GM18499 (cell line): ENCODE measurements at regions not wholly inside any gene's neighbourhood (a gene's known extent, or its start where the extent isn't known, plus 50 kb on each side); places are given as distances from the start of the nearest gene placed in this dataset.

Experiments
- ATAC-seq: cut with Tn5 transposase; IDR thresholded peaks from one replicate; pipeline ENCODE4 v1.9.1; 2021; ENCODE audit warnings: moderate number of reproducible peaks; ENCODE audit not compliant: insufficient read depth, unreplicated experiment

- no peak for ATAC-seq
Observed at GRCh38 chr2:2547911-2548310, 216.8 kb upstream of the MYT1L start.

GRCh38 chr2:2547451-2547850, 216.4 kb upstream of the MYT1L start:
- no peak for ATAC-seq

- ATAC-seq = no peak
Observed at GRCh38 chr2:2546046-2546445, 215.0 kb upstream of the MYT1L start.

- ATAC-seq = no peak
Observed at GRCh38 chr2:2542966-2543611, 212.0 kb upstream of the MYT1L start.

GRCh38 chr2:2542316-2542715, 211.2 kb upstream of the MYT1L start:
- no peak for ATAC-seq

GRCh38 chr2:2540406-2540805, 209.3 kb upstream of the MYT1L start:
- no peak for ATAC-seq

GRCh38 chr2:2536416-2537056, 205.5 kb upstream of the MYT1L start:
- no peak for ATAC-seq

GRCh38 chr2:2530334-2530733, 199.3 kb upstream of the MYT1L start:
- no peak for ATAC-seq

GRCh38 chr2:2528846-2529245, 197.8 kb upstream of the MYT1L start:
- ATAC-seq = no peak

- no peak for ATAC-seq
Observed at GRCh38 chr2:2527148-2527547, 196.1 kb upstream of the MYT1L start.

- ATAC-seq = no peak
Observed at GRCh38 chr2:2524348-2524941, 193.4 kb upstream of the MYT1L start.

- no peak for ATAC-seq
Observed at GRCh38 chr2:2523461-2524347, 192.6 kb upstream of the MYT1L start.

GRCh38 chr2:2520401-2520811, 189.3 kb upstream of the MYT1L start:
- ATAC-seq = no peak

GRCh38 chr2:2519381-2519780, 188.3 kb upstream of the MYT1L start:
- no peak for ATAC-seq

GRCh38 chr2:2517399-2517798, 186.3 kb upstream of the MYT1L start:
- no peak for ATAC-seq

- ATAC-seq = no peak
Observed at GRCh38 chr2:2516386-2516785, 185.3 kb upstream of the MYT1L start.

- ATAC-seq = no peak
Observed at GRCh38 chr2:2512931-2513330, 181.9 kb upstream of the MYT1L start.

GRCh38 chr2:2507417-2507997, 176.4 kb upstream of the MYT1L start:
- ATAC-seq = no peak

- no peak for ATAC-seq
Observed at GRCh38 chr2:2506536-2506935, 175.5 kb upstream of the MYT1L start.

GRCh38 chr2:2505604-2506003, 174.5 kb upstream of the MYT1L start:
- ATAC-seq = no peak
